ENCODE measurements at regions not wholly inside any gene's neighbourhood (a gene's known extent, or its start where the extent isn't known, plus 50 kb on each side); places are given as distances from the start of the nearest gene placed in this dataset.

GRCh38 chr4:24476282-24476681 lies 108.1 kb downstream of the DHX15 start:
- peak; percentile 48 for TF ChIP-seq CTCF (IDR thresholded peaks at IDR 0.05)
- H3K27me3 ChIP-seq (ENCODE audit: insufficient read depth in 3 of 3, low read length in 2 of 3), result peaks cover 0 to 16% (median 0%) of the 10 kb centered on the region in 3 donors
- DNase-seq (no peak), ATAC-seq (no peak)
- intact Hi-C loops (cut with DNase I), result loop anchor here (10.0 kb wide), 2 partner anchors 109 to 669 kb away; partner anchors contain the start of gene DHX15 (in 1 of the 2)
- H3K9me3 ChIP-seq, result no peaks in the 10 kb centered on the region
- no peaks in the 10 kb centered on the region for H3K36me3 ChIP-seq (ENCODE audit: insufficient read depth in 1 of 2, low read depth in 1 of 2)
- no peak overlapping the region for H3K27ac ChIP-seq
- peaks cover 12% of the 10 kb centered on the region for H3K4me1 ChIP-seq
- no peak overlapping the region for H3K4me3 ChIP-seq
- 58 to 69% (median 58%) methylated on average over 4 of the region's 4 CpGs for WGBS, 3 donors

GRCh38 chr4:24475756-24476155 lies 108.6 kb downstream of the DHX15 start:
- H3K27ac ChIP-seq, result no peak overlapping the region
- H3K9me3 ChIP-seq, result no peaks in the 10 kb centered on the region
- intact Hi-C loops (cut with DNase I), result loop anchor here (10.0 kb wide), 2 partner anchors 109 to 669 kb away; partner anchors contain the start of gene DHX15 (in 1 of the 2)
- peaks cover 0 to 16% (median 0%) of the 10 kb centered on the region in 3 donors for H3K27me3 ChIP-seq (ENCODE audit: insufficient read depth in 3 of 3, low read length in 2 of 3)
- H3K4me1 ChIP-seq, result peaks cover 12% of the 10 kb centered on the region
- TF ChIP-seq CTCF (IDR thresholded peaks at IDR 0.05), result no peak
- H3K36me3 ChIP-seq (ENCODE audit: insufficient read depth in 1 of 2, low read depth in 1 of 2), result no peaks in the 10 kb centered on the region
- ATAC-seq (no peak), DNase-seq (no peak)
- H3K4me3 ChIP-seq, result no peak overlapping the region
- 70 to 77% (median 71%) methylated on average over 3 of the region's 3 CpGs for WGBS, 3 donors

- WGBS, 3 donors, result 1 to 3% (median 2%) methylated on average over 13 of the region's 13 CpGs
- peaks cover 0 to 14% (median 0%) of the 10 kb centered on the region in 3 donors for H3K27me3 ChIP-seq (ENCODE audit: insufficient read depth in 3 of 3, low read length in 2 of 3)
- H3K27ac ChIP-seq, result peak overlapping the region; percentile 55
- H3K36me3 ChIP-seq (ENCODE audit: insufficient read depth in 1 of 2, low read depth in 1 of 2), result no peaks in the 10 kb centered on the region
- DNase-seq (peak in 1 of 2 donors; percentile 23), ATAC-seq (no peak)
- no peak for TF ChIP-seq CTCF (IDR thresholded peaks at IDR 0.05)
- intact Hi-C loops (cut with DNase I), result loop anchor here (5.0 to 10.0 kb wide), 3 partner anchors 109 to 671 kb away; partner anchors contain the start of gene DHX15 (in 2 of the 2)
- H3K4me3 ChIP-seq, result peak overlapping the region; percentile 79
- no peaks in the 10 kb centered on the region for H3K9me3 ChIP-seq
- peaks cover 15% of the 10 kb centered on the region for H3K4me1 ChIP-seq
Observed at GRCh38 chr4:24473309-24473721, 111.0 kb downstream of the DHX15 start.

- ATAC-seq, result peak; percentile 88 to 93 (median 91)
- Histone ChIP-seq H3K9me3 (no peaks in the 10 kb centered on the region), H3K4me3 (peak overlapping the region; percentile 79), H3K27ac (peak overlapping the region; percentile 55), H3K36me3 (ENCODE audit: insufficient read depth in 1 of 2, low read depth in 1 of 2) (no peaks in the 10 kb centered on the region), H3K27me3 (ENCODE audit: insufficient read depth in 3 of 3, low read length in 2 of 3) (peaks cover 0 to 10% (median 0%) of the 10 kb centered on the region in 3 donors), H3K4me1 (peaks cover 15% of the 10 kb centered on the region)
- TF ChIP-seq CTCF (IDR thresholded peaks at IDR 0.05), result peak; percentile 78
- DNase-seq, result peak; percentile 86 to 94
- intact Hi-C loops (cut with DNase I), result loop anchor here (5.0 to 10.0 kb wide), 3 partner anchors 110 to 672 kb away; partner anchors contain the start of gene DHX15 (in 2 of the 2)
- 0% methylated on average over 44 to 91 of the region's 93 CpGs for WGBS, 3 donors
Observed at GRCh38 chr4:24472514-24473308, 111.6 kb downstream of the DHX15 start.
